DMS153 (cell line): ENCODE measurements at regions not wholly inside any gene's neighbourhood (a gene's known extent, or its start where the extent isn't known, plus 50 kb on each side); places are given as distances from the start of the nearest gene placed in this dataset.
"Not testable (repeated sequence)": the region's sequence is repeated elsewhere in the genome, so short reads cannot be mapped to it uniquely, and the experiment has no call there.

Experiments
- DNase-seq: peaks from one replicate; lab custom pipeline; 2025; lab: John Stamatoyannopoulos, UW

DNA sequence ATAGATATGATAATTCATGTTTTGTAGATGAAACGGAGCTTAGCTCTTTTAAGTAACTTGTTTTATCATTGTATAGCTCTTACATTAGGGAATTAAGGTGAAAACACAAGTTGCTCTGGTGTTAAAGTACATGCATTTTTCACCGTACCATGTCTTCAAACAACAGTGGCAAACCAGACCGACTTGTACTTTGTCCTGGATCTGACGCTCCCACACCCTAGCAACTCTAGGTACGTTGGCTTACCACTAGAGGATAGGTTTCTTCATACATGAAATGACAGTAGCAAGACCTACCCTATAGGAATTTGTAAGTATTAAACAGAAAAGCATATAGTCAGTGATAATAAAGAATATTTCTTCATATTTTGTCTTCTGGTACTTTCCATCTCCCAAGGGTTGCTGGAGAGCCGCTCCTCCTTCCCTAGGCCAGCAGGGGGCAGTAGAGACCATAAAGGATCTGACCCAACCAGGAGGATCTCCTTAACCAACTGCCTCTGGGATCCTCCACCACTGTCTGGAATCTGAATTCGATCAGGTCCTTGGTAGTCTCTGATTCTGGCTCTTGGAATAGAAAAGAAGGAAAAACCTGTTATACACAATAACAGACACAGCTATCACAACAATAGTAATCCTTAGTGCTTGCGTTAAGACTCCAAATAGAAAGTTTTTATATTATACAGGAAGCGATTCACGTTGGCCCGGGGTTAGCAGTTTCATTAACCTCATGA is 136.7 kb downstream of the CAVIN4 start:
- no peak for DNase-seq

DNA sequence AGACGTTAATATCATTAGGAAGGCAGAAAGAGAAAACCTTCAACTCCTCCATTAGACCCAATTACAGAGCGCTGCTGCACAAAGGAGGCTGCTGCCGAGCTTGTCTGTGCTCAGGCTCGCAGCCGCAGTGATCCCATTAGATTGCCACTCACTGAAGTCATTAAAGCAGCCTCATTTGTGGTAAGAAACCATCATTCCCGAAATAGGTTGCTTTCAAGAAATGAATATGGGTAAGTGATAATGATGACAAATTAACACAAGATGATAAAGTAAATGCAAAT is 137.2 kb downstream of the CAVIN4 start:
- DNase-seq = no peak

DNA sequence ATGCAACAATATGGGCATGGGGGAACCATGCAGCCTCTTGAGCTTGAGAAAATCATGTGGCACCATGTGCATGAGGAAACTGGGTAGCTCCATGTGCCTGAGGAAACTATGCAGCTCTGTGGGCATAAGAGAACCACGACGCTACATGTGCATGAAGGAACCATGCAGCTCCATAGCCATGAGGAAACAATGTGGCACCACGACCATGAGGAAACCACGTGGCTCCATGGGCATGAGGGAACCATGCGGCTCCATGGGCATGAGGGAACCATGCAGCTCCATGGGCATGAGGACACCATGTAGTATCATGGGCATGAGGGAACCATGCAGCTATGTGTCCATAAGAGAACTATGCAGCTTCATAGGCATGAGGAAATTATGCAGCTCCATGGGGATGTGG is 140.8 kb downstream of the CAVIN4 start:
- no peak for DNase-seq

DNA sequence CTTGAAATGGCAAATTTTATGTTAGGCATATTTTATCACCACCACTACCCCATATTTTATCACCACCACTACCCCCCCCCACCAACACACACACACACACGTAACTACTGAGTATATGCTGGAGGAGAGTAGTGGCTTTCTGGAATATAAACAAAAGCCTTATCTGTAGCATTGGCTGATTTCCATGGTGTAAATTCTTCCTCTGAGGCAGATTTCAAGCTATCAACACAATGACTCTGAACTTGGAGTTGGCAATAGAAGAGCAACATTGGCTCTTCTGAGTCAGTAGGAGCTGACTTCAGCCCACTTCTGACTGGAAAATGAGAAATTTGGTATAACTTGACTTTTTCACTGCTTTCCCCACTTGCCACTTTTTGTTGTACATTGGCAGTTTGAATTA is 143.0 kb downstream of the CAVIN4 start:
- no peak for DNase-seq

DNA sequence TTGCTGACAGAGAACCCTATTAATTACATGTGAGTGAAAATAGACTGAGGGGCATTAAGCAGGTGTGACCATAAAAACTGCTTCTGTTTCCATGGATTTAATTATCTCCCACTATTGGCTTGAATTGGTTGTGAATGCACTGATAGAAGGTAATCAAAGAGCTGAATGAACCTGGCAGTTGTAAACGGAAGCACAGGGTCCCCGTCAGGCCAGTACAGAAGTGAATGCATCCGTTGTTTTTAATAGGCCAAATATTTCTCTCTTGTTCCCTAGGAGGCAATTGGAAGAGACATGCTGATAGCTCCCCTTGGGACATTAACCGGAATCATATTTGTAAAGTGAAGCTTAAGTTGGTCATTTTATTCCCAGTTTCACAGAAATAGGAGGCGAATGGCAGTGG is 147.0 kb downstream of the CAVIN4 start:
- peak; percentile 69 for DNase-seq

DNA sequence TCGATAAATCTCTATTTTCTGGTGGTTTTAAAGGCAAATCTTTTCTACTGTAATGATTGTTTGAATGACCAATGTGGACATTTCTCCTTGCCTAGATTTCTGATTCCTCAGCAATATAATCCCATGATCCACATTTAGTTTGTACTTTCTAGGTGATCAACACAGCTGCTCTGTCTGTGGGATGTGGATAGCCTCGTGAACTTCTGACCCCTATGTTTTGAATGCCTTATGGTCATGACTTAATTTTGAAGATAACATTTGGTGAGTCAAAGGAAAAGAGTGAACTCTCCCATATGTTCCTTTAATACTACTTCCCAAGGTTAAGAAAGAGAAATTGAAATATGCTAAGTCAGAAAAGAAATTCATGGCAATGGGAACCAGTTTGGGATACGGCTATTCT is 147.5 kb downstream of the CAVIN4 start:
- DNase-seq = no peak

DNA sequence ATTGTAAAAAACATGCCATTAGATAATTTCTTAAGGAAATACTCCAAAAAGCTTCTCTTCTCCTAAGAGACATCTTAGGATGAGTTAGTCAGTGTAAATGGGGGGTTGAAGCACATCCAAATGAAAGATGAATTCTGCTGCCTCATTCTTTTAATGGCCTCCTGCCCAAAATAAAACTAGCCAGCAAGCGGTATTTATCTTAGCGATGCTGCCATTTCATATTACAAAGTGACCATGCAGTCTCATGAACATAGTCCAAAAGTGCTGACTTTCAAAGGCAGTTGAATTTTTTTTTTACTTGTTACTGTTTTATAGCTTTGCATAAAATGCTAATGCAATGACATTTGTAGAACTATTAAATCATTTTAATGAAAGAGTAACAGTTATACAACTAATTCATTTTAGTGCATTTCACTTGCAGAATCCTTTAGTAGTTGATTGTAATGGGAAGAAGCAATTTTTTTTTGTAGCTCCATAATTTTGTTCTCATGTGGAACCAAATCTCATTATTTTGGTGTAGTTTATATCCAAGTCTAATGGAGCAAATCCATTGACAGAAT is 151.5 kb downstream of the CAVIN4 start:
- no peak for DNase-seq

DNA sequence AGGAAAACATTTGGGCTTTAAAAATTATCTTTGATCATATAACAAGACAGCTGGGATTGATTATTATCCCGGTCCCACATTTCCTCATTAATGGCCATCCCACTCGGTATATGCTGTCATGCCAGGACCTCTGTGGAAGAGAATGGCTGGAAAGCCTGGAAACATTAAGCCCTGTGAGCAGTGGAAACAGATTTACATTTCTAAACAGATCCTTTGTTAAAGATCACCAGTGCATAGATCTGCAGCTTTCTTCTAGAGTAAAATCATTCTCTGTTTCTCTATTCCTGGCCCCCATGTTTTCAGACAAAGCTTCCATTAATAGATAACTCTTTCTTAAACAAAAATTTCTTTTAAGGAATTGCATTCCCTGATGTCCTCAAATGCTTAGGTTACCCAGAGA is 152.2 kb downstream of the CAVIN4 start:
- DNase-seq = no peak

DNA sequence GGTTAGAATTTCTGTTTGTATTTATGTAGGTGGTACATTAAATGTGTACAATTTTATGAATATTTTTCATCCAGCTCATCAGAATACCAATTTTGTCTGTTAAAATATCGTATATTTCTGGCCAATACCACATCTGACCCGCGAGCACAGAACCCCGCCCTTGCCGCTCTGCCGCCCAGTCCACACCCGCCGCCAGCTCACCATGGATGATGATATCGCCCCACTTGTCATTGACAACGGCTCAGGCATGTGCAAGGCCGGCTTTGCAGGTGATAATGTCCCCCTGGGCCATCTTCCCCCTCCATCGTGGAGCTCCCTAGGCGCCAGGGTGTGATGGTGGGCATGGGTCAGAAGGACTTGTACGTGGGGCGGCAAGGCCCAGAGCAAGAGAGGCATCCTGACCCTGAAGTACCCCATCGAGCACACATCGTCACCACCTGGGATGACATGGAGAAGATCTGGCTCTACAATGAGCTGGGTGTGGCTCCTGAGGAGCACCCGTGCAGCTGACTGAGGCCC is 153.2 kb downstream of the CAVIN4 start:
- DNase-seq = no peak

DNA sequence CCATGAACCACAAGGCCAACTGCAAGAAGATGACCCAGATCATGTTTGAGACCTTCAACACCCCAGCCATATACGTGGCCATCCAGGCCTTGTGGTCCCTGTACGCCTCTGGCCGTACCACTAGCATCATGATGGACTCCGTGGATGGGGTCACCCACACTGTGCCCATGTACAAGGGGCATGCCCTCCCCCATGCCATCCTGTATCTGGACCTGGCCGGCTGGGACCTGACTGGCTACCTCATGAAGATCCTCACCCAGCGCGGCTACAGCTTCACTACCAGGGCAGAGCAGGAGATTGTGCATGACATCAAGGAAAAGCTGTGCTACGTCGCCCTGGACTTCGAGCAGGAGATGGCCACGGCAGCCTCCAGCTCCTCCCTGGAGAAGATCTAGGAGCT is 153.7 kb downstream of the CAVIN4 start:
- no peak for DNase-seq

DNA sequence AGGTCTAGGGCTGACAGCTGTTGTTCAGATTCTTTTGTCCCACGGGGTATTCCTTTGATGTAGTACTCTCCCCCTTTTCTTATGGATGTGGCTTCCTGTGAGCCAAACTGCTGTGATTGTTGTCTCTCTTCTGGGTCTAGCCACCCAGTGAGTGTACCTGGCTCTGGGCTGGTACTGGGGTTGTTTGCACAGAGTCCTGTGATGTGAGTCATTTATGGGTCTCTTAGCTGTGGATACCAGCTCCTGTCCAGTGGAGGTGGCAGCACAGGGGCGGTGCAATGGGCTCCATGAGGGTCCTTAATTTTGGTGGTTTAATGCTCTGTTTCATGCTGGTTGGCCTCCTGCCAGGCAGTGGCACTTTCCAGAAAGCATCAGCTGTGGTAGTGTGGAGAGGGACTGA is 161.3 kb downstream of the CAVIN4 start:
- DNase-seq = no peak

DNA sequence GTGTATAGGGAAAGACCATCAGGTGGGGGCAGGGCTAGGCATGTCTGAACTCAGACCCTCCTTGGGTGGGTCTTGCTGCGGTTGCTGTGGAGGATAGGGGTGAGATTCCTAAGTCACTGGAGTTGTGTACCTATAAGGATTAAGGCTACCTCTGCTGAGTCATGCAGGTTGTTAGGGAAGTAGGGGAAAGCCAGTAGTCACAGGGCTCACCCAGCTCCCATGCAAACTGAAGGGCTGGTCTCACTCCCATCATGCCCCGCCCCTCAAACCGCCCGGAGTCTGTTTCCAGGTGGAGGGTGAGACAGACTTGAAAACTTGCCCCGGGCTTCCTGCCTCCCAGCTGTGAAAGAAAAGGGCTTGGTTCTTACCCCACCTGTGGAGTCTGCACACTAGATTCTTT is 161.8 kb downstream of the CAVIN4 start:
- DNase-seq = no peak

DNA sequence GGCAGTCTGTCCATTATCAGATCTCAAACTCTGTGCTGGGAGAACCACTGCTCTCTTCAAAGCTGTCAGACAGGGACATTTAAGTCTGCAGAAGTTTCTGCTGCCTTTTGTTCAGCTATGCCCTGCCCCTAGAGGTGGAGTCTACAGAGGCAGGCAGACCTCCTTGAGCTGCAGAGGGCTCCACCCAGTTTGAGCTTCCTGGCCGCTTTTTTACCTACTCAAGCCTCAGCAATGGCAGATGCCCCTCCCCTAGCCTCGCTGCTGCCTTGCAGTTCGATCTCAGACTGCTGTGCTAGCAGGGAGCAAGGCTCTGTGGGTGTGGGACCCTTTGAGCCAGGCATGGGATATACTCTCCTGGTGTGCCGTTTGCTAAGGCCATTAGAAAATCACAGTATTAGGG is 171.1 kb downstream of the CAVIN4 start:
- DNase-seq = not testable (repeated sequence)

DNA sequence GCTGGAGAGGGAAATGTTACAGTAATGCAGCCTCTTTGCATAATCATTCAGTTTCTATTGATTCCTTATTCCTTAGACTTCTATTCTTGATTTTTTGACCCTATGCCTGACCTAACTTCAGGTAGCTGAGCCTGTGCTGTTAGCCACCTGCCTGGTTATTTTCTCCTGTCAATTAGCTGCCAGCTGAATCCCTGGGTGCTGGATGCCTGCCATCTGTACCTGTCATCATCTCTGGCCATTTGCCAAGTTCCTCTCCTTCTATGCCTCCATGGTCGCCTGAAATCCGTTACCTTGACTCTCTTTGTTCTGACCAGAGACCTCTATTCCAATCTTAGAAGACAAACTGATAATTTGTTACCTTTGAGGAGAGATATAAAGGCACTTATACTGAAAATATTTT is 178.3 kb downstream of the CAVIN4 start:
- peak; percentile 84 for DNase-seq

DNA sequence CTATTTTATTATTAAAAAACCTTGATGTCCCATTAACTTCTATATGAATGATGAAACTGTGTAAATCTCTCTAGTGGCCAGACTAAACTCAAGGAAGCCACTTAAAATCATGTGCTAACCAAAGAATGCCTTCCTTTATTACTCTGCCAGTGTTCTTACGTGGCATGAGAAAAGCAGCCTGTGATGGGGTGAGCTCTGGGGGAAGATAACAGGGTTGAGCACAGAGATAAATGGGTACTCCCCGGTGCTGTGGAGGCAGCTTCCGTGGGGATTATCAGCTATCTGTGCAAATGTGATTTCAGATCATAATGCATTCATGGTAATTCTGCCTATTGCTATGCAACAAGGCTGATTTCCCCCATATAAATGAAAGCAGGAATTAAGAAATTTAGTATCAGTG is 181.3 kb downstream of the CAVIN4 start:
- DNase-seq = no peak

DNA sequence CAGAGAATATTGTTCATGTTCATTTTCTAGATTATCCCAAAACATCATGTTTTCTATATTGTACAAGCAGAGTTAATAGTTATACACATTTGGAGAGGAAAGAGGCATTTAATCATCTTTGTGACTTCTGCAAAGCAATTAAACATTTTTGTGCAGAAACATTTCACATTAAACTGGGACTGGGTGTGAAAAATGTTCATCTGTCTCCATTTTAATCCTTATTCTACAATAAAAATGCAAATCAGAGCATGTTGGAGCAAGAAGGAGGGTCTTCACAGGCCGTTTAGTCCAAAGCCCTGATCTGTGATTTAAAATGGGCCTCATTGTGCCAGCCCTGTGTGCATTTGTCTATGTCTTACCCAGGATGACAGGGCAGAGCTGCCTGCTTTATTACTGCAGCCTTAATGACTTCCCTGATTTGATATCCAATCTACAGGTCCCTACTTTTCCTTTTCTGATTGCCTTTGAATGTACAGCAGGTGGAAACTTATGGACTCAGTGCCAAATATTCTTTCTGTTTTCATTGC is 183.5 kb downstream of the CAVIN4 start:
- DNase-seq = peak; percentile 9

DNA sequence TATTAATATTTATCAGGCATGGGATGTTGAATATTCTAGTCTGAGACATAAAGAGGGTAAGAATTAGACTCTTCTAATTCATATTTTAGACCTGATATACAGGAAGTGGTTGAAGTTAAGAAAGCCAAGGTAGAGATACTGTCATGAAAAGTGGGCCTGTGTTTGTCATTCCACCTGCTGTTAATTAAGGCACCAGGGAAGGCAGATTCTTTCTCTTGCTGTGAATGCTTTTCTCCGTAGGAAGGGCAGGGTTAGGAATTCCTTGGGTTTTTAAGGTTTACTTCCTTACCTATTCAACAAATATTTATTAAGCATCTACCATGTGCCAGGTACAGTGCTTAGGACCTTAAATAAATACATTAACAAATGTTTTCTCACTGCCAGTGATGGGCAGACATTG is 196.4 kb downstream of the CAVIN4 start:
- DNase-seq = no peak

DNA sequence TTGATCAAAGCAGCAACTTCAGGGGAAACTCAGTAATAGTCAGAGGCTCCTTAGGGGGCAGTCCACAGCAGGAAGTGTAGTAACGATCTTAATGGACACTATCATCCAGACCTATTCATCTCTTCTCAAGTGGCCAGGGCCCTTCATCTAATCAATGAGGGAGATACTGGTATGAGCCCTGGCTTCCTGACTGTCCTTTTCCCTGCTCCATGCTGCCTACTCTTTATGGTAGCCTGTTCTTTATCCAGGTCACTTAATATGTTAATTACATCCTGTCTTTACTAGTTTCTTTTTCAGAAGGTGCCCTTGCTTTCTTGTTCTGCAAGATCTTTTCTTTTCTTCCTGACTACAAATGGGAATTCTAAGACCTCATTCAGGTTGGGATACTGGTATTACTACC is 197.1 kb downstream of the CAVIN4 start:
- no peak for DNase-seq

DNA sequence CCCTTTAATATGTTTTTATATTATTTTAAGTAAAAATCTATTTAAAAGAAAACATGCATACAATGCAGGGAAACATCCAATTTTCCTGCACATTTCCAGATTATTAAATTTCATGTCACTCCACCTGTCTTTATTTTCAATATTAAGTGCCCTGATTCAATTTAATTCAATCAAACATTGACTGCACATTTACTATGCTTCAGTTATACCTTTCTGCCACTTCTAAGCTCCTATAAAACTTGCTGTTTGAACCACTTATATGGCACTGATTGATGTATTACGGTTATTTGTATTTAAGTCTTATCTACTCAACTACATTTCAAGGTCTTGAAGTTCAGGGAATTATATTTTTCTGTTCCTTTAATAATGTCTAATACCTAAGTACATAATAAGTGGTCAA is 198.0 kb downstream of the CAVIN4 start:
- no peak for DNase-seq

DNA sequence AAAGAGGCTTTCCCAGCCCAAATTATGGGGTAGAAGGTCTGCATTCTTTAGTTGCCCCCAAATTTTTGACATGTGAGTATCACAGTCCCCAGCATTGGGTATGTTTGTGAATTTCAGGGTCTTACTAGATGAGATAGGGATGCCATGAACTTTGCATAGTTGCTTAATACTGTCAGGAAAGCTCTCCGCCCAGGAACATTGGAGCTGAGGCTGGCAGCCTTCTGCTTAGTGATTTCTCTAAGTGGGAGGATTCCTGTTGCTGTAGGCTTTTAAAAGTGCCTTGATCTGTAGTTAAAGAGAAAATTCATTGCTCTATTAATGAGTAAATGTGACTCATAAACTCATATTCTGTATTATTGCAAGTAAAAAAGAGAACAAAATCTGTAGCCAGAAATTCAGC is 206.9 kb downstream of the CAVIN4 start:
- DNase-seq = no peak

DNA sequence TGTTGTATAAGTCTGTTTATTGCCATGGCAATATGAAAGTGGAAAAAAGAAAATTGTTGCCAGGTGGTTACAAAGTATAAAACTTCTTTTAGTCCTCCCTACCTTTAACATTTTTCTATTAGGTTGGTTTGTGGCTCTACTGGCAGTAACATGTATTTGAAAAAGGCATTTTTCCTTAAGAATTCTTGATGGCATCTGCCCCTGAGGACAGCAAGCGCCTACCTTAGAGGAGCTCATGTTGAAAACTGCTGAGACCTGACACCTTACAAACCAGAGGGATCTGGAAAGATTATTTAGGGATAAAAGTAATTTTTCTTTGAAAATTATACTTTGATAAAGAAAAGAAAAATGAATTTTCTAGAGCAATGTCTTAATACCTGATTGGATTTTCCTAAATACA is 208.1 kb downstream of the CAVIN4 start:
- DNase-seq = no peak

DNA sequence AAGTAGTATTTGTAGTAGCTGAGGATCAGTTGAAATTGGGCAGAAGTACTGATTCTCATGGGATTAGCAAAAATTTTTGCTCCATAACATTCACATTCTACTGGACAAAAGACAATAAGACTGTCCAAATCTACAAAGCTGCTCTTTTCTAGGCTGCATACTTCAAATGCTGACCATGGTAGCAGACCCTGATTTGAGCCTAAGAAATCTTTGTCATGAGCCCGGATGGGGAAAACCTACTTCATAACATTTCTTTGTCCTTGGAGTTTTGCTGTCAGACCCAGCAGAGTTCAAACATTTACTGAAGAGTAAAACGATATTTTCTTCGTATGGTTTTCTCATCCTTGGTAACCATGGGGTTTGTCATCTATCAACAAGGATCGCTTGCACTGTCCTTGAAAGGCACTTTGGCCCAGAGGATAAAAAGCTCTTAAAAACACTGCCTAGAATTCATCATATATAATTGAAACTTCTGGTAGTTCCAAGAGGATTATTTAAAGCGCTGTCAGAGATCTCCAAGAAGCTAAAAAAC is 216.9 kb downstream of the CAVIN4 start:
- DNase-seq = no peak

DNA sequence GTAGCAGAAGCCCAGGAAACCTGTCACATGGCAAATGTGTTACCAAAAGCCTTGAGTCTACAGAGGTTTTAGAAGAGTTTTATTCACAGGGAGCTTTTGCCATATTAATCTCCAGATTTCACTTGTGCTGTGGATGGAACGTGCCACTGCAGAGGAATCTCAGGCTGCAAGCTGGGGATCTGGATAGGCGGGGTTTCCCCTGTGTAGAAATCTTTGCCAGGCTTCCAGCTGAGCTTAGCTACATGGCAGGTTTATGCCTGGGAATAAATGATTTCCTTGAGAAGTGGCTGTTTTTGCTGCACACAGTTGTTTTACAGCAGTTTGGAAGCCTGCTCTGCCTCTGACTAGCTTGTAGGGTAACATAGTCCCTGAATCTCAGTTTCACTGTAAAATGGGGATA is 224.6 kb upstream of the PLPPR1 start:
- DNase-seq = no peak

DNA sequence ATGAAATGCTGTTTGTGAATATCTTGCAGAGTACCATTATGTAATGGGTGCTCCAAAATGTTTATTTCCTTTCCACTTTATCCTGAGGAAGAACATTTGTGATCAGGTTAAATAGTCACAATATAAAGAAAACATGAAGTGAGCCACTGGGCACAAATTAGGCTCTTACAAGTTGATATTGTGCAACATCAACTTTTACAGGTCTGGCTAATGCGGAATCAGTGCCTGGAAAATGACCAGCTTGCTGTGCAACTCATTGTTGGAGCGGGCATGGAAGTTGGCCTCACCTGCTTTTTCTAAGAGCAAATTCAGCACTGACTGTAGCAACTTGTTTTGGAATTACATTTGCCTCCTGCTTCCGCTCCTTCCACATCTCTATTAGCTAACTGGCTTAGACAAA is 216.9 kb upstream of the PLPPR1 start:
- DNase-seq = no peak
